ENCODE measurements at regions not wholly inside any gene's neighbourhood (a gene's known extent, or its start where the extent isn't known, plus 50 kb on each side); places are given as distances from the start of the nearest gene placed in this dataset.

DNA sequence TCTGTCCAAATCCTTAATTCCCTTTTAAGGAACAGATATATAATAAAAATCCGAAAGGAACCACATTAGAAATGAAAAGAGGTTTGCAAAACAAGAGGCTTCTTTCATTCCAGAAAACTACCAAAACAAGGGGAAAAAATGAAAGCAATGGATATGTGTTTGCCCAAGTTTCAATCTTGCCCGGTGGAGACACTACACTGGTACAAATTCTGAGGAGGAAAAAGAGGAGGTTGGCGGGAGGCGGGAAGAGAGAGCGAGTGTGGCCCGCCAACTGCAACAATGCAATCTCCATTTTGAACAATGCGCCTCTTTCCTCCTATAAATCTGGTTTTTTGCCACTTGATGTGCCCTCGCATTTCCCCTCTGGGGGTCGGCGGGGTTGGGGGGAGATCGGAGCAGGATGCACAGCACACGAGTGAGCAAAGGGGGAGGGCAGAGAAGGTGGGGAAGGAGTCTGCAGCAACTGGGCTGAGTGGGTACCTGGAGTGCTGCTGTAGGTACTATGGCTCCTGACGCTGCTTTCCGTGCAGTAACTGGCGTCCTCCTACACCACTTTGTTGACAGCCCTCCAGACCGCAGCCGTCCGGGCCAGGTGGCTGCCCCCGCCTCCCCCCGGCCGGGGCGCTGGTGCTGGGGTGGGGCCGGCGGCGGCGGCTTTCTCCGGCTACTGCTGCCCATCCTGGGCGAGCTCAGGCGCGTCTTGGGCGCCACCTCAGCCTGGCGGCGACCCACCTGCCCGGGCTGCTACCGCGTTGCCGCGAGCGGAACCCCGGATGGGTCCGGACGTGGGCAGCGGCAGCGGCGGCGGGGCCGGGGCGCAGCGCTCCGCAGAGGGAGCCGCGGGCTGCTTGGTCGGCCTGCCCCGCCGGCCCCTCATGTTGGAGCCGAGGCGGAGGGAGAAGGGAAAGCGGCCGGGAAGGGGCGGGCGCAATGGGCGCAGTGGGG lies 93.8 kb upstream of the PLEKHM1 start:
- peak overlapping the region; percentile 92 for H3K4me2 ChIP-seq (ENCODE audit: low read depth, low read length)
- CTCF ChIA-PET = no interaction called here
- H3K14ac ChIP-seq (replicated peaks; ENCODE audit: low read depth, low read length) = peak overlapping the region; percentile 98
- peak overlapping the region; percentile 80 for H2BK120ac ChIP-seq (ENCODE audit: low read depth, low read length)
- no peaks in the 10 kb centered on the region for H3K36me3 ChIP-seq (ENCODE audit: control insufficient read depth, insufficient read depth, low read length)
- ATAC-seq (ENCODE audit: low read depth) (peak; percentile 65), DNase-seq (peak; percentile 36)
- H2BK15ac ChIP-seq (ENCODE audit: low read depth, low read length) = no peak overlapping the region; the same call in 2 of the 3 replicates
- H3K9me3 ChIP-seq (ENCODE audit: control insufficient read depth, insufficient read depth, low read length) = no peaks in the 10 kb centered on the region
- peaks cover 3% of the 10 kb centered on the region; the same call in 1 of the 2 replicates for H4K20me1 ChIP-seq (ENCODE audit: insufficient read depth, low read length)
- peak overlapping the region; percentile 87 for H3K27ac ChIP-seq (ENCODE audit: insufficient read depth, low read length)
- H2BK5ac ChIP-seq (ENCODE audit: low read depth, low read length, poor library complexity, severe bottlenecking) = peak overlapping the region; percentile 85
- H3K79me1 ChIP-seq (ENCODE audit: low read depth in 1 of 2, low read length in 2 of 2) = peaks cover 23 to 42% of the 10 kb centered on the region in 2 experiments
- peaks cover 3% of the 10 kb centered on the region for H3K4me1 ChIP-seq (ENCODE audit: control insufficient read depth, insufficient read depth, low read length)
- H2AFZ ChIP-seq (replicated peaks; ENCODE audit: low read length, poor library complexity) = peak overlapping the region; percentile 84
- H3K56ac ChIP-seq (ENCODE audit: extremely low read depth, insufficient read depth, low read length) = peak overlapping the region; percentile 95
- peaks cover 9% of the 10 kb centered on the region; the same call in 1 of the 2 replicates for H3K9me1 ChIP-seq (ENCODE audit: insufficient read depth, low read length)
- peak overlapping the region; percentile 98 for H3K23ac ChIP-seq (ENCODE audit: low read depth, low read length)
- 3% methylated on average over 6 of the region's 62 CpGs; no CpG with 5 or more reads in 1 of the 2 experiments for WGBS, 2 experiments (ENCODE audit: extremely low coverage in 2 of 2, insufficient read length in 1 of 2)
- H2AK9ac ChIP-seq (replicated peaks; ENCODE audit: low read depth, low read length, poor library complexity) = peak overlapping the region; percentile 98
- peak overlapping the region; percentile 21; the same call in 1 of the 2 replicates for H2BK20ac ChIP-seq (ENCODE audit: low read depth, low read length)
- BruUV-seq (replicated peaks) = no TSS peak
- H2AK5ac ChIP-seq (ENCODE audit: low read depth, low read length) = peak overlapping the region; percentile 94
- H3K9ac ChIP-seq (ENCODE audit: low read depth, low read length) = peak overlapping the region; percentile 88
- TF ChIP-seq, protein P1, sequence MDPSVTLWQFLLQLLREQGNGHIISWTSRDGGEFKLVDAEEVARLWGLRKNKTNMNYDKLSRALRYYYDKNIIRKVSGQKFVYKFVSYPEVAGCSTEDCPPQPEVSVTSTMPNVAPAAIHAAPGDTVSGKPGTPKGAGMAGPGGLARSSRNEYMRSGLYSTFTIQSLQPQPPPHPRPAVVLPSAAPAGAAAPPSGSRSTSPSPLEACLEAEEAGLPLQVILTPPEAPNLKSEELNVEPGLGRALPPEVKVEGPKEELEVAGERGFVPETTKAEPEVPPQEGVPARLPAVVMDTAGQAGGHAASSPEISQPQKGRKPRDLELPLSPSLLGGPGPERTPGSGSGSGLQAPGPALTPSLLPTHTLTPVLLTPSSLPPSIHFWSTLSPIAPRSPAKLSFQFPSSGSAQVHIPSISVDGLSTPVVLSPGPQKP (IDR thresholded peaks at IDR 0.05; ENCODE audit: borderline replicate concordance, low read depth, low read length) = no peak
- TF ChIP-seq SMC3 (IDR thresholded peaks at IDR 0.05; ENCODE audit: low read depth, low read length) = no peak
- no peak for TF ChIP-seq CEBPB (IDR thresholded peaks at IDR 0.05; ENCODE audit: low read depth, low read length)
- TF ChIP-seq MAZ (IDR thresholded peaks at IDR 0.05; ENCODE audit: borderline replicate concordance, low read depth, low read length) = peak; percentile 42; the same call in 1 of the 2 replicates
- peak overlapping the region; percentile 73 for H4K8ac ChIP-seq (ENCODE audit: low read depth in 2 of 2, low read length in 2 of 2)
- H3K4me3 ChIP-seq (ENCODE audit: insufficient read depth, low read depth, low read length) = peak overlapping the region; percentile 81
- peak overlapping the region; percentile 77 for H4K91ac ChIP-seq (ENCODE audit: insufficient read depth, low read depth, low read length)
- dilution Hi-C loops (cut with HindIII; ENCODE audit: low sequenced_read_pairs, unreplicated experiment) = no loop called here
- in situ Hi-C loops (cut with MboI; ENCODE audit: low sequenced_read_pairs) = loop anchor here (25.0 kb wide), 4 partner anchors 372 to 1153 kb away; partner anchors contain the start of gene FMNL1
- intact Hi-C loops (cut with micrococcal nuclease) = no loop called here
- peak overlapping the region; percentile 94 for H3K4ac ChIP-seq (ENCODE audit: low read depth, low read length)
- H3K18ac ChIP-seq (ENCODE audit: low read depth, low read length) = peak overlapping the region; percentile 26
- no peaks in the 10 kb centered on the region for H3K27me3 ChIP-seq (ENCODE audit: control insufficient read depth, insufficient read depth, low read length)
- POLR2A ChIA-PET (ENCODE audit: unreplicated experiment) = no interaction called here
- H4K5ac ChIP-seq (ENCODE audit: low read depth, low read length) = peak overlapping the region; percentile 54
